ENCODE measurements at regions not wholly inside any gene's neighbourhood (a gene's known extent, or its start where the extent isn't known, plus 50 kb on each side); places are given as distances from the start of the nearest gene placed in this dataset.

GRCh38 chr1:38249001-38249400 is 202.4 kb upstream of the POU3F1 start:
- TF ChIP-seq ERG (CRISPR knock-in tag; IDR thresholded peaks at IDR 0.05) = no peak
- no peak for TF ChIP-seq TEAD1 (CRISPR knock-in tag; IDR thresholded peaks at IDR 0.05)
- TF ChIP-seq ZNF671 (CRISPR knock-in tag; IDR thresholded peaks at IDR 0.05) = no peak
- TF ChIP-seq PRDM15 (CRISPR knock-in tag; IDR thresholded peaks at IDR 0.05) = no peak
- TF ChIP-seq FOXK1 (CRISPR knock-in tag; IDR thresholded peaks at IDR 0.05) = no peak
- TF ChIP-seq, protein P1, sequence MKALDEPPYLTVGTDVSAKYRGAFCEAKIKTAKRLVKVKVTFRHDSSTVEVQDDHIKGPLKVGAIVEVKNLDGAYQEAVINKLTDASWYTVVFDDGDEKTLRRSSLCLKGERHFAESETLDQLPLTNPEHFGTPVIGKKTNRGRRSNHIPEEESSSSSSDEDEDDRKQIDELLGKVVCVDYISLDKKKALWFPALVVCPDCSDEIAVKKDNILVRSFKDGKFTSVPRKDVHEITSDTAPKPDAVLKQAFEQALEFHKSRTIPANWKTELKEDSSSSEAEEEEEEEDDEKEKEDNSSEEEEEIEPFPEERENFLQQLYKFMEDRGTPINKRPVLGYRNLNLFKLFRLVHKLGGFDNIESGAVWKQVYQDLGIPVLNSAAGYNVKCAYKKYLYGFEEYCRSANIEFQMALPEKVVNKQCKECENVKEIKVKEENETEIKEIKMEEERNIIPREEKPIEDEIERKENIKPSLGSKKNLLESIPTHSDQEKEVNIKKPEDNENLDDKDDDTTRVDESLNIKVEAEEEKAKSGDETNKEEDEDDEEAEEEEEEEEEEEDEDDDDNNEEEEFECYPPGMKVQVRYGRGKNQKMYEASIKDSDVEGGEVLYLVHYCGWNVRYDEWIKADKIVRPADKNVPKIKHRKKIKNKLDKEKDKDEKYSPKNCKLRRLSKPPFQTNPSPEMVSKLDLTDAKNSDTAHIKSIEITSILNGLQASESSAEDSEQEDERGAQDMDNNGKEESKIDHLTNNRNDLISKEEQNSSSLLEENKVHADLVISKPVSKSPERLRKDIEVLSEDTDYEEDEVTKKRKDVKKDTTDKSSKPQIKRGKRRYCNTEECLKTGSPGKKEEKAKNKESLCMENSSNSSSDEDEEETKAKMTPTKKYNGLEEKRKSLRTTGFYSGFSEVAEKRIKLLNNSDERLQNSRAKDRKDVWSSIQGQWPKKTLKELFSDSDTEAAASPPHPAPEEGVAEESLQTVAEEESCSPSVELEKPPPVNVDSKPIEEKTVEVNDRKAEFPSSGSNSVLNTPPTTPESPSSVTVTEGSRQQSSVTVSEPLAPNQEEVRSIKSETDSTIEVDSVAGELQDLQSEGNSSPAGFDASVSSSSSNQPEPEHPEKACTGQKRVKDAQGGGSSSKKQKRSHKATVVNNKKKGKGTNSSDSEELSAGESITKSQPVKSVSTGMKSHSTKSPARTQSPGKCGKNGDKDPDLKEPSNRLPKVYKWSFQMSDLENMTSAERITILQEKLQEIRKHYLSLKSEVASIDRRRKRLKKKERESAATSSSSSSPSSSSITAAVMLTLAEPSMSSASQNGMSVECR (CRISPR knock-in tag; IDR thresholded peaks at IDR 0.05; ENCODE audit: borderline replicate concordance) = no peak
- TF ChIP-seq, protein P2, sequence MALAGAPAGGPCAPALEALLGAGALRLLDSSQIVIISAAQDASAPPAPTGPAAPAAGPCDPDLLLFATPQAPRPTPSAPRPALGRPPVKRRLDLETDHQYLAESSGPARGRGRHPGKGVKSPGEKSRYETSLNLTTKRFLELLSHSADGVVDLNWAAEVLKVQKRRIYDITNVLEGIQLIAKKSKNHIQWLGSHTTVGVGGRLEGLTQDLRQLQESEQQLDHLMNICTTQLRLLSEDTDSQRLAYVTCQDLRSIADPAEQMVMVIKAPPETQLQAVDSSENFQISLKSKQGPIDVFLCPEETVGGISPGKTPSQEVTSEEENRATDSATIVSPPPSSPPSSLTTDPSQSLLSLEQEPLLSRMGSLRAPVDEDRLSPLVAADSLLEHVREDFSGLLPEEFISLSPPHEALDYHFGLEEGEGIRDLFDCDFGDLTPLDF (CRISPR knock-in tag; IDR thresholded peaks at IDR 0.05) = no peak
- no peak for TF ChIP-seq NFATC4 (CRISPR knock-in tag; IDR thresholded peaks at IDR 0.05)
- TF ChIP-seq EMX1 (CRISPR knock-in tag; IDR thresholded peaks at IDR 0.05) = no peak
- TF ChIP-seq ATF1 (CRISPR knock-in tag; IDR thresholded peaks at IDR 0.05) = no peak
- TF ChIP-seq RELA (CRISPR knock-in tag; IDR thresholded peaks at IDR 0.05; ENCODE audit: borderline replicate concordance) = no peak
- no peak for TF ChIP-seq ZNF219 (CRISPR knock-in tag; IDR thresholded peaks at IDR 0.05; ENCODE audit: borderline replicate concordance)
- TF ChIP-seq OVOL2 (CRISPR knock-in tag; IDR thresholded peaks at IDR 0.05; ENCODE audit: borderline replicate concordance) = no peak
- Mint-ChIP-seq H3K4me1 (peaks cover 38% of the 10 kb centered on the region), H3K36me3 (peaks cover 1% of the 10 kb centered on the region; the same call in 1 of the 2 replicates), H3K4me3 (no peak overlapping the region), H3K27me3 (ENCODE audit: low read depth) (peaks cover 10% of the 10 kb centered on the region), H3K9me3 (peaks cover 2% of the 10 kb centered on the region), H3K27ac (no peak overlapping the region)
- DNase-seq (ENCODE audit: low spot score) (no peak), ATAC-seq (no peak)
- CTCF ChIA-PET = interaction anchor here (0.7 kb wide), 1 partner anchor 69 kb away, joined by 3 read pairs; no protein-coding TSS in a partner anchor
- POLR2A ChIA-PET = no interaction called here

DNA sequence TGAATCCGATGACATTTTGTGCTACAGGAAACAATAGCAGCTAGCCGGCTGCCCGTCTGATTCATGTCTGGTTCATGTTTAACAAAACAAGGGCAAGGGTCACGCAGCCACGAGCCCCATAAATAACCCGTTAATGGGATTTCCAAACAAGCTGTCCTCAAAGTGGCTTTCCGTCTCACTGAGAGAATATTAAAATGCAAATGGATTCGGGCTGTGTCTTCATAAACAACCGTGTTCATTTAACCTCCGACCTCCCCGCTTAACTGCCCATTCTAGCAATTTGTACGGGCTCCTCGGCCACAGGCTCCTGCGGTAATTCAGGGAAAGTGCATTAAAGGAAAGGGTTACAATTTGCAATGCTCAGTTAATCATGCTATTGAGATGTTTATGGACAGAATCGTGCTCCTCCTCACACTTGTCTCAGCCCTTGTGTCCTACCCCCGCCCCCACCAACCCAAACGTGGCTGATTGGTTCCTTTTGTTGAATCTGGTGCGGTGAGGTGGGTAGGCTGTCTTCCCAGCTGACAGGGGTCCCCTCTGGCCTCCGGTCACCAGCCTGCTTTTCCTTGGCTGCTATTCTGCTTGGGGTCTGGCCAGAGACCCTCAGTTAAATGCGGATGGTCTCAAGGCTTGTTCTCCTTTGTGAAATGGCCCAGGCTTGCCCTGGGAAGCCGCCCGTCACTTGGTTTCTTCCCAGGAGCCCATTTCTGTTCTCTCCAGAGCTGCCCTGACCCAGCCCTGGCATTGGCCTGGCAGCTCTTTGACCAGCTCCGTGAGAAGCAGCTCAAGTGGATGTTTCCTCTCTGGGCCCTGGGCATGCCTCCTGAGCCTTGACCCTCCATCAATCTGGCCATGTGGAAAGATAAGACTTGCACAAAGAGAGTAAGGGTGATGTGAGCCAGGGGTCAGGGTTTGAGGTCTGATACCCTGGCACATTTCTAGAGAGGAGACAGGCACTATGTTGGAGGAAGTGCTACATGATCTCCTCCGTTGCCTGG is 200.7 kb upstream of the POU3F1 start:
- H3K36me3 Mint-ChIP-seq = no peaks in the 10 kb centered on the region; the same call in 1 of the 2 replicates
- peaks cover 12% of the 10 kb centered on the region for H3K27me3 Mint-ChIP-seq (ENCODE audit: low read depth)
- DNase-seq (ENCODE audit: low spot score) (no peak), ATAC-seq (no peak)
- no peak overlapping the region for H3K27ac Mint-ChIP-seq
- peaks cover 56% of the 10 kb centered on the region for H3K4me1 Mint-ChIP-seq
- ChIA-PET POLR2A (no interaction called here), CTCF (interaction anchor here (0.6 to 1.2 kb wide), 3 partner anchors 120 to 243 kb away, joined by 3 to 10 read pairs (median 3); no protein-coding TSS in a partner anchor)
- no peak overlapping the region for H3K4me3 Mint-ChIP-seq
- no peaks in the 10 kb centered on the region for H3K9me3 Mint-ChIP-seq
- no peak for TF ChIP-seq ZNF281 (CRISPR knock-in tag; IDR thresholded peaks at IDR 0.05)
- TF ChIP-seq ZNF532 (CRISPR knock-in tag; IDR thresholded peaks at IDR 0.05; ENCODE audit: borderline replicate concordance) = no peak
- no peak for TF ChIP-seq TEAD1 (CRISPR knock-in tag; IDR thresholded peaks at IDR 0.05)

Data from WTC11 (cell line).